Breast epithelium (tissue), 4 donors: ENCODE measurements at regions not wholly inside any gene's neighbourhood (a gene's known extent, or its start where the extent isn't known, plus 50 kb on each side); places are given as distances from the start of the nearest gene placed in this dataset.

Source experiments
- DNase-seq, 2 donors: peaks; one replicate each; pipeline ENCODE4 v3.0.0-alpha.2; 2019; ENCODE audit warnings: low spot score in 2 of 2
- H3K27ac ChIP-seq, 2 donors: fragments of 200-600 bp; sonication (generic) in 1 of 2; one replicate each; pipeline ENCODE4 v1.5.1; 2016 to 2019; ENCODE audit warnings: mild to moderate bottlenecking in 1 of 2
- H3K27me3 ChIP-seq, 2 donors: fragments of 200-600 bp; sonication (generic) in 1 of 2; one replicate each; pipeline versions ENCODE4 v1.5.1 to v1.6.0; 2017 to 2019; ENCODE audit warnings: control low read depth in 1 of 2, mild to moderate bottlenecking in 1 of 2
- H3K36me3 ChIP-seq: fragments of 200-600 bp; one replicate; pipeline ENCODE4 v1.5.1; 2019
- H3K4me1 ChIP-seq, 2 donors: fragments of 200-600 bp; sonication (generic); one replicate each; pipeline ENCODE4 v1.5.1; 2016 to 2019; ENCODE audit warnings: control low read depth in 1 of 2
- H3K4me3 ChIP-seq, 3 donors: fragments of 200-600 bp; sonication (generic); 1 replicate in 2 of 3; 2 replicates in 1 of 3; pipeline ENCODE4 v1.5.1; 2016 to 2019; ENCODE audit warnings: mild to moderate bottlenecking in 3 of 3, moderate library complexity in 2 of 3
- H3K9me3 ChIP-seq, 2 donors: fragments of 200-600 bp; sonication (generic) in 1 of 2; one replicate each; pipeline ENCODE4 v1.5.1; 2016 to 2019; ENCODE audit warnings: control low read depth in 1 of 2
- CTCF ChIP-seq, 3 donors: fragments of 450-650 bp; IDR thresholded peaks; one replicate each; pipeline ENCODE4 v1.5.1; 2016 to 2017; ENCODE audit warnings: antibody characterized with exemption in 3 of 3, mild to moderate bottlenecking in 3 of 3, moderate library complexity in 3 of 3
- POLR2A ChIP-seq: fragments of 450-650 bp; IDR thresholded peaks from one replicate; pipeline ENCODE4 v1.6.1; 2016; ENCODE audit warnings: antibody characterized with exemption, mild to moderate bottlenecking, moderate library complexity
- POLR2AphosphoS5 ChIP-seq, 3 donors: sonication (generic); formaldehyde crosslinking; IDR thresholded peaks; one replicate each; pipeline ENCODE4 v1.6.1; 2017; ENCODE audit warnings: antibody characterized with exemption in 3 of 3
- intact Hi-C: fragments of 100-400 bp; cut with DNase I; formaldehyde crosslinking; loops from one replicate; pipeline ENCODE4 v1.15.1; 2023; ENCODE audit warnings: low total_unique reads

DNA sequence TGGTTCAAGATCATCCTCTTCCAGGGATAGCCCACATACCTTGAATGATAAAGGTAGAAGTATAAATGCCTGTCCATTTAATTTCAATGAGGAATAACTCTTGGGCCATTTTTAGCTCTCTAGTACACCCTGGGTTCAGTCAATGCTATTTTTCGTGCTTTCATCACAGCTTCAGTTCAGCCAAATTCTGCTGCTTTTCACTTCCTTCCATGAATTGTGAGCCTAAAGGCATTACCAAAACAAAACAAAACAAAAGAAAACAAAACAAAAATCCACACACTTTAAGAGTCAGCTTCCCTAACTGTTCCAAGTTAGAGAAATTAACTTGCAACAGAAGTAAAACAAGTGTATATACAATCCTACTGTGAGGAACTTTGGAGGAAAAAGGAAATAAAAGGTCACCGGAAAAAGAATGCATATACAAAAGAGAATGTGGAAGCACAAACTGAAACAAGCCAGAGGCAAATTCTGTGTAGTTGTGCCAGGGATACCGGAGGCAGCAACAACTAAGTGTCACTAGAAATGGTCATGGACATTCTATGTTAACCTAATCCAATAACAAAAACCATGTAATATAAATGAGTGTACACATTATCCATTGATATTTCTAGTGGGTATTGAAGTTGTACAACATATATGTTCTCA is 423.1 kb downstream of the KCTD8 start:
- Histone ChIP-seq H3K4me1 (no peaks in the 10 kb centered on the region), H3K27ac (no peak overlapping the region), H3K4me3 (no peak overlapping the region), H3K9me3 (peaks cover 0 to 2% of the 10 kb centered on the region in 2 donors), H3K36me3 (no peaks in the 10 kb centered on the region), H3K27me3 (no peaks in the 10 kb centered on the region)
- DNase-seq: no peak
- TF ChIP-seq POLR2A (no peak), CTCF (IDR thresholded peaks at IDR 0.05) (no peak), POLR2AphosphoS5 (IDR thresholded peaks at IDR 0.05) (no peak)
- intact Hi-C loops: no loop called here

- no peak for DNase-seq
- Histone ChIP-seq H3K36me3 (no peaks in the 10 kb centered on the region), H3K9me3 (no peaks in the 10 kb centered on the region), H3K4me1 (no peaks in the 10 kb centered on the region), H3K27ac (no peak overlapping the region), H3K27me3 (no peaks in the 10 kb centered on the region), H3K4me3 (no peak overlapping the region)
- intact Hi-C loops: no loop called here
- TF ChIP-seq POLR2A (no peak), CTCF (IDR thresholded peaks at IDR 0.05) (no peak), POLR2AphosphoS5 (IDR thresholded peaks at IDR 0.05) (no peak)
Measured at GRCh38 chr4:44038811-44039210, 409.8 kb downstream of the KCTD8 start.

- H3K4me3 ChIP-seq: no peak overlapping the region
- TF ChIP-seq CTCF (IDR thresholded peaks at IDR 0.05) (no peak), POLR2AphosphoS5 (IDR thresholded peaks at IDR 0.05) (no peak), POLR2A (no peak)
- intact Hi-C loops: loop anchor here (2.0 kb wide), 1 partner anchor 26 kb away; no protein-coding TSS in a partner anchor
- DNase-seq: no peak
- H3K27me3 ChIP-seq: no peaks in the 10 kb centered on the region
- no peaks in the 10 kb centered on the region for H3K4me1 ChIP-seq
- no peaks in the 10 kb centered on the region for H3K36me3 ChIP-seq
- no peaks in the 10 kb centered on the region for H3K9me3 ChIP-seq
- no peak overlapping the region for H3K27ac ChIP-seq
Measured at GRCh38 chr4:44046491-44046890, 402.1 kb downstream of the KCTD8 start.

- no peaks in the 10 kb centered on the region for H3K9me3 ChIP-seq
- TF ChIP-seq CTCF (IDR thresholded peaks at IDR 0.05) (no peak), POLR2AphosphoS5 (IDR thresholded peaks at IDR 0.05) (no peak), POLR2A (no peak)
- H3K27me3 ChIP-seq: no peaks in the 10 kb centered on the region
Measured at GRCh38 chr4:44056721-44057151, 391.9 kb downstream of the KCTD8 start.

DNA sequence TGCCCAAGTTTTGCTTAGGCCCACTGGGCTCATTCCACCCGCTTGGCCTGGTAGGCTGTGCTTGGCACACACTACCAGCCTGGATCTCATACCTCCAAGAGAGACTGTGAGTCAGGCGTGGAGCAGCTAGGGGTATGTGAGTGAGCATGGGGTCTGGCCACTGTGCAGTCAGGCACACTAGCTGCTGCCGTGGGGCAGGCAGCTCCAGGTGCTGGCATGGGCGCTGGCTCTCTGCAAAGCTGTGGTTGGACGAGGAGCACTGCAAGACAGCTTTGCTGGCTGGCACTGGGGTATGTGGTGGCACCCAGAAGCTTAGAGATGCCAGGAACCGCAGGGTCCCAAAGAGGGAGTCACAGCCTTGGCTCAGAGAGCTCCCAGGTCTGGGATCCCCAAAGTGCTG is 377.8 kb downstream of the KCTD8 start:
- no peaks in the 10 kb centered on the region for H3K4me1 ChIP-seq
- intact Hi-C loops: no loop called here
- H3K27me3 ChIP-seq: no peaks in the 10 kb centered on the region
- no peaks in the 10 kb centered on the region for H3K36me3 ChIP-seq
- TF ChIP-seq CTCF (IDR thresholded peaks at IDR 0.05): no peak
- no peak for TF ChIP-seq POLR2AphosphoS5 (IDR thresholded peaks at IDR 0.05)
- TF ChIP-seq POLR2A: no peak
- H3K27ac ChIP-seq: no peak overlapping the region
- no peak overlapping the region for H3K4me3 ChIP-seq
- no peak for DNase-seq
- H3K9me3 ChIP-seq: no peaks in the 10 kb centered on the region

More at GRCh38 chr4:44056721-44057151, 391.9 kb downstream of the KCTD8 start:
- no peak for DNase-seq
- H3K27ac ChIP-seq: no peak overlapping the region
- H3K4me1 ChIP-seq: no peaks in the 10 kb centered on the region
- H3K36me3 ChIP-seq: no peaks in the 10 kb centered on the region
- no peak overlapping the region for H3K4me3 ChIP-seq
- intact Hi-C loops: no loop called here
